ENCODE measurements at regions not wholly inside any gene's neighbourhood (a gene's known extent, or its start where the extent isn't known, plus 50 kb on each side); places are given as distances from the start of the nearest gene placed in this dataset.
A peak's percentile ranks its signal among the peaks of the same experiment; 100 is the strongest.

DNA sequence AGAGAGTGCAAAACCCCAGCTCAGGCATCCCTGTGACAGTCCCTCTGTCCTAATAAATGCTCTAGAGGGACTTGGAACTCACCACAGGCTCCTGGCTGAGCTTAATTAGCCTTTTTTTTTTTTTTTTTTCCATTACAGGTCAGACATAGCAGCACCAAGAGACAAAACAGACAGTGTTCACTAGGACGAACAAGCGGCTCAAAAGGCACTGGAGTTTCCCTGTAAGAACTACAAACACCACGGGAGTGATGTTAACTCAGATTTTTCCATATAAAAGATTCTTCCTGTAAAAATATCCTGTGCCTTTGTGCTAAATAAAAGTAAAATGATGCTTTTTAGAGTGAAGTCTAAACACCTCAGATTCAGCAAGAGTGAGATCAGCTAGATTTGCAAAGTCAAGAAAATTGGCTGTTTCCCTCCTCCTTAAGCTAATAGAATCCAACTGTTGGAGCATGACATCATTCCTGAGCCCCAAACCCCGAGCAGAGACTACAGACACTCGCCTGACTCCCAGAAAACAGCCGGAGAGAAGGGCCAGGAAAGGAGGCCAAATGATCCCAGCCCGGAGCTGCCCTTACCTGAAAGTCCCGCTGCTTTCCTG lies 101.0 kb upstream of the AKIP1 start:
- CTCF ChIA-PET (ENCODE audit: low intra/inter-chr PET ratio) = no interaction called here
- no peaks in the 10 kb centered on the region for H3K9me3 ChIP-seq (replicated peaks; ENCODE audit: control insufficient read depth, insufficient read depth, low read depth, low read length)
- H3K79me2 ChIP-seq (ENCODE audit: control insufficient read depth, insufficient read depth, low read length) = no peaks in the 10 kb centered on the region
- H3K9me1 ChIP-seq (ENCODE audit: control insufficient read depth, insufficient read depth, low read length) = no peaks in the 10 kb centered on the region
- H3K4me2 ChIP-seq (ENCODE audit: insufficient read depth, low read length) = peak overlapping the region; percentile 59
- no peak for TF ChIP-seq CSDE1 (IDR thresholded peaks at IDR 0.05)
- peak; percentile 57; the same call in 1 of the 2 replicates for TF ChIP-seq ATF7 (IDR thresholded peaks at IDR 0.05)
- TF ChIP-seq, protein P1, sequence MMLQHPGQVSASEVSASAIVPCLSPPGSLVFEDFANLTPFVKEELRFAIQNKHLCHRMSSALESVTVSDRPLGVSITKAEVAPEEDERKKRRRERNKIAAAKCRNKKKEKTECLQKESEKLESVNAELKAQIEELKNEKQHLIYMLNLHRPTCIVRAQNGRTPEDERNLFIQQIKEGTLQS (IDR thresholded peaks at IDR 0.05) = peak; percentile 35; the same call in 1 of the 2 replicates
- TF ChIP-seq, protein P1 (CRISPR knock-in tag; conservative IDR thresholded peaks at IDR 0.05) = no peak
- H3K36me3 ChIP-seq (ENCODE audit: control insufficient read depth, insufficient read depth, low read length) = no peaks in the 10 kb centered on the region
- no peak for FAIRE-seq
- intact Hi-C loops (cut with micrococcal nuclease) = loop anchor here (5.0 kb wide), 1 partner anchor 123 kb away; no protein-coding TSS in a partner anchor
- POLR2A ChIA-PET = interaction anchor here (0.6 to 1.4 kb wide), 5 partner anchors 9 to 868 kb away, joined by 3 to 6 read pairs (median 3); no protein-coding TSS in a partner anchor
- in situ Hi-C loops (cut with MboI) = no loop called here
- peaks cover 0 to 5% of the 10 kb centered on the region in 2 experiments; a peak in 4 of 5 replicates for H3K4me1 ChIP-seq (replicated peaks in 1 of 2; ENCODE audit: control insufficient read depth in 2 of 2, insufficient read depth in 2 of 2, low read length in 2 of 2)
- peaks cover 11 to 37% of the 10 kb centered on the region in 2 experiments for H3K27me3 ChIP-seq (ENCODE audit: control insufficient read depth in 2 of 2, insufficient read depth in 2 of 2, low read length in 2 of 2)
- no peak for DNase-seq (ENCODE audit: extremely low read depth in 1 of 4, low spot score in 3 of 4)
- no peak overlapping the region for H3K9ac ChIP-seq (ENCODE audit: insufficient read depth in 1 of 2, low read depth in 2 of 2, low read length in 2 of 2)
- no peaks in the 10 kb centered on the region for H4K20me1 ChIP-seq (replicated peaks; ENCODE audit: control insufficient read depth, insufficient read depth, low read length)
- WGBS (ENCODE audit: insufficient coverage, low coverage, missing lambda C conversion rate) = 12% methylated on average over 8 of the region's 8 CpGs
- ATAC-seq = no peak
- H2AFZ ChIP-seq (ENCODE audit: low read depth, low read length) = peak overlapping the region; percentile 33; the same call in 1 of the 2 replicates
- no TSS peak for BruUV-seq (replicated peaks)
- peak overlapping the region; percentile 15; the same call in 1 of the 2 replicates for H3K4me3 ChIP-seq
- no peak overlapping the region for H3K27ac ChIP-seq (ENCODE audit: extremely low read depth, low read depth, low read length)

All from K562 (cell line).